Common myeloid progenitor, CD34-positive (primary cell): ENCODE measurements at regions not wholly inside any gene's neighbourhood (a gene's known extent, or its start where the extent isn't known, plus 50 kb on each side); places are given as distances from the start of the nearest gene placed in this dataset.

ENCODE experiments used
- CTCF ChIA-PET: fragments of 350-600 bp; sonication (Branson Sonifier 250); formaldehyde crosslinking; loops from one replicate; lab custom pipeline; 2021; ENCODE audit warnings: antibody characterized with exemption; lab: Charles Lee
- POLR2A ChIA-PET: fragments of 350-600 bp; sonication (Branson Sonifier 250); formaldehyde crosslinking; loops from one replicate; lab custom pipeline; 2021; ENCODE audit warnings: antibody characterized with exemption; lab: Charles Lee
- DNase-seq, 3 donors: peaks; one replicate each; pipeline versions ENCODE4 v3.0.0 to v3.0.0-alpha.2; 2013
- H3K27ac ChIP-seq, 2 experiments: 1 replicate in 1 of 2; 2 replicates in 1 of 2; pipeline ENCODE4 v1.7.0; 2013; ENCODE audit warnings: inconsistent platforms in 2 of 2, low read length in 2 of 2, mild to moderate bottlenecking in 2 of 2, low read depth in 1 of 2, moderate library complexity in 1 of 2; ENCODE audit not compliant: severe bottlenecking in 2 of 2, insufficient read depth in 1 of 2, poor library complexity in 1 of 2
- H3K27me3 ChIP-seq, 5 experiments: replicated peaks in 2 of 5; 1 replicate in 3 of 5; 2 replicates in 2 of 5; pipeline versions ENCODE4 v1.6.1 to v1.7.0; 2013; ENCODE audit warnings: low read length in 4 of 5, mild to moderate bottlenecking in 2 of 5, moderate library complexity in 2 of 5, inconsistent platforms in 1 of 5; ENCODE audit not compliant: insufficient read depth in 5 of 5, control insufficient read depth in 4 of 5
- H3K36me3 ChIP-seq, 4 experiments: 1 replicate in 2 of 4; 2 replicates in 2 of 4; pipeline versions ENCODE4 v1.6.1 to v1.7.0; 2013; ENCODE audit warnings: low read length in 3 of 4, control low read depth in 1 of 4, mild to moderate bottlenecking in 1 of 4; ENCODE audit not compliant: control insufficient read depth in 4 of 4, insufficient read depth in 4 of 4
- H3K4me1 ChIP-seq, 4 experiments: 1 replicate in 3 of 4; 2 replicates in 1 of 4; pipeline versions ENCODE4 v1.6.1 to v1.7.1; 2013; ENCODE audit warnings: low read length in 3 of 4, mild to moderate bottlenecking in 3 of 4, control low read depth in 1 of 4, inconsistent platforms in 1 of 4, moderate library complexity in 1 of 4; ENCODE audit not compliant: control insufficient read depth in 4 of 4, insufficient read depth in 4 of 4; ENCODE audit errors: control extremely low read depth in 1 of 4
- H3K4me3 ChIP-seq, 7 experiments: 1 replicate in 4 of 7; 2 replicates in 3 of 7; pipeline versions ENCODE4 v1.5.1 to v1.7.0; 2013; ENCODE audit warnings: mild to moderate bottlenecking in 7 of 7, low read length in 6 of 7, moderate library complexity in 6 of 7, inconsistent platforms in 2 of 7, low read depth in 2 of 7, control low read depth in 1 of 7; ENCODE audit not compliant: insufficient read depth in 4 of 7, control insufficient read depth in 1 of 7; ENCODE audit errors: extremely low read depth in 1 of 7
- H3K9me3 ChIP-seq, 5 experiments: 1 replicate in 4 of 5; 2 replicates in 1 of 5; pipeline versions ENCODE4 v1.6.1 to v1.7.1; 2013; ENCODE audit warnings: low read length in 4 of 5, mild to moderate bottlenecking in 2 of 5, inconsistent platforms in 1 of 5, low read depth in 1 of 5, moderate library complexity in 1 of 5; ENCODE audit not compliant: control insufficient read depth in 4 of 5, insufficient read depth in 2 of 5; ENCODE audit errors: control extremely low read depth in 1 of 5
- WGBS: methylation state at CpG from one replicate; pipeline ENCODE4 v1.1.5; 2013; ENCODE audit not compliant: insufficient coverage; 5-methylcytosine and 5-hydroxymethylcytosine counted together

DNA sequence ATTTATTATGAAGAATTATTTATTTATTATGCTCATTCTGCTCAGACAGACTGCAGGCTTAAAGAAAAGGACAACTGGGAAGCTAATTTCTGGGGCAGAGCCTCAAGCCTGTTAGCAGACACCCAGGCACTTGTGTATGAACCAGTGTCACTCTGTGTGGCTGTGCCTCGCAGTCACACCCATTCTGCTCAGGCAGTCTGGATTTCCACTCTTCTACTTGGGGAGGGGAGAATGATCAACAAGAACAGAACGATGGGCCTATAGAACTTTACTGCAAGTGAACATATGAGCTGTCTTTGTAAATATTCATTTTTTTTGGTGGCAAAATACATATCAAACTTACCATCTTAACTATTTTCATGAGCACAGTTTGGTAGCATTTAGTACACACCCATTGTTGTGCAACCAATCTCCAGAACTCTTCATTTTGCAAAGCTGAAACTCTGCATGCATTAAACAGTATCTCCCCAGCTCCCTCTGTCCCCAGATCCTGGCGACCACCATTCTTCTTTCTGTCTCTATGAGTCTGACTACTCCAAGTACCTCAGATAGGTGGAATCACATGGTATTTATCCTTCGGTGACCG, 181.7 kb downstream of the NUFIP1 start:
- WGBS, result 100% methylated on average over 2 of the region's 5 CpGs

DNA sequence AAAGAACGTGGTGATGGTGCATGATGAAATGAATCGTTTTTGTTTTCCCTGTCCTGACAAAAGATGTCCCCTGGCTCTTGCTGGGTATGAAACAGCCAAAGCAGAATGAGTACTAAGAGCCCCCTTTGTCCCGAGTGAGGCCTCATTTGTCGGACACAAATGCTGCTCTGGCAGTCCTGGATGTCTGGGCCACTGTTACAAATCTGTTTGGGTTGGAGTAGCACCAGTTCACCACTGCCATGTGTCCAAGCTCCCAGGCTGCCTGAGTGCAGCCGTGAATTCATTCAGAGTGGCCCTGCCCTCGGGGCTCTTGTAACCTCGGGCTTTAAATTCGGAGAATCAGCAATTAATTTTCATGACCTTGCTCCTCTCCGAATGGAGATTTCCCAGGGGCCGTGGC, 182.4 kb downstream of the NUFIP1 start:
- no peaks in the 10 kb centered on the region for H3K36me3 ChIP-seq
- CTCF ChIA-PET, result interaction anchor here (1.4 kb wide), 1 partner anchor 17 kb away, joined by 3 read pairs; no protein-coding TSS in a partner anchor
- H3K27me3 ChIP-seq, result no peaks in the 10 kb centered on the region
- POLR2A ChIA-PET, result no interaction called here
- DNase-seq, result no peak
- no peak overlapping the region for H3K4me3 ChIP-seq
- over 99% methylated on average over 7 of the region's 10 CpGs for WGBS
- H3K27ac ChIP-seq, result no peak overlapping the region
- peaks cover 0 to 15% (median 11%) of the 10 kb centered on the region in 4 experiments for H3K4me1 ChIP-seq
- no peaks in the 10 kb centered on the region for H3K9me3 ChIP-seq

More for the DNA sequence above, 181.7 kb downstream of the NUFIP1 start:
- Histone ChIP-seq H3K36me3 (no peaks in the 10 kb centered on the region), H3K9me3 (no peaks in the 10 kb centered on the region), H3K27ac (no peak overlapping the region), H3K4me1 (peaks cover 0 to 8% (median 4%) of the 10 kb centered on the region in 4 experiments), H3K27me3 (no peaks in the 10 kb centered on the region), H3K4me3 (no peak overlapping the region)
- ChIA-PET POLR2A (no interaction called here), CTCF (interaction anchor here (1.0 to 1.2 kb wide), 2 partner anchors 9 to 13 kb away, joined by 4 read pairs; no protein-coding TSS in a partner anchor)
- DNase-seq, result no peak

DNA sequence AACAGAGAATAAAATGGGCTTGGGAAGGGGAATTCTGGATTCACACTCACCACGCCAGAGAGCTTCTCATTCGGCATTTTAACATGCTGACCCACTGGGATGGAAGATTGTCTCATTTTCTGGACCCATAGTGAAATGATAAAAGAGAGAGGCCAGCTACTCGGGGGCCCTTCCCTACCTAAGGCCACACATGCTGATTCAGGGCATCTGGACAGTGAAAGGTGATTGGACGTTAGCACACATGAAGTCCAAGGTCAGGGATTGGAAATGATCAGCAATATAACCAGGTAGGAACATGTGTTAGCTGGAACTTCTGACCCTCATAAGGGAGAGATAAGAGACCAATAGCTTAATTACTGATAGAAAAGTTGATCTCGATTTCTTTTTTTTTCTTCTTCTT, 183.7 kb downstream of the NUFIP1 start:
- no peak for DNase-seq
- H3K27ac ChIP-seq, result no peak overlapping the region
- H3K4me1 ChIP-seq, result peaks cover 0 to 16% (median 15%) of the 10 kb centered on the region in 4 experiments
- 90% methylated on average over 3 of the region's 5 CpGs for WGBS
- H3K9me3 ChIP-seq, result peaks cover 0 to 4% (median 0%) of the 10 kb centered on the region in 5 experiments
- POLR2A ChIA-PET, result no interaction called here
- H3K4me3 ChIP-seq, result no peak overlapping the region
- H3K27me3 ChIP-seq, result no peaks in the 10 kb centered on the region
- CTCF ChIA-PET, result interaction anchor here (0.6 to 1.4 kb wide), 3 partner anchors 16 to 695 kb away, joined by 3 read pairs; no protein-coding TSS in a partner anchor
- H3K36me3 ChIP-seq, result no peaks in the 10 kb centered on the region

DNA sequence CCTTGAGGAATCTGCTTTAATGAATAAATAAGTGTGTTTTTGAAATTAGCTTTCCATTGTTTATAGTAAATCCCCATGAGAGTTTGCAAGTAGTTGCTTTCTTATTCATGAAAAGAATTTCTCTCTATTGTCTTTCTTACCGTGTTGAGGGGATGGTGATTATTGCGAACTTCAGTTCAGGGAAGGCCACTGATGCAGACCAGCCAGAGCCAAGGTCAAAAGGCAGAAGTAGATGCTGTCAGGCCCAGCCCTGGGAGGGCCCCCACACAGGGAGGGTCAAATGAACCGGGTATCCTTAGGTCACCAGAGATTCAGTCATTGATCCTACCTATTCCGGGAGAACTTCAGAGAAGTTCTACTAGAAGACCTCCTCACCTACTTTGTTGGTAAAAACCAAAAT, 185.9 kb downstream of the NUFIP1 start:
- 96% methylated on average over 3 of the region's 4 CpGs for WGBS
- H3K27me3 ChIP-seq, result no peaks in the 10 kb centered on the region
- peaks cover 0 to 4% (median 0%) of the 10 kb centered on the region in 5 experiments for H3K9me3 ChIP-seq
- peaks cover 0 to 16% (median 13%) of the 10 kb centered on the region in 4 experiments for H3K4me1 ChIP-seq
- DNase-seq, result no peak
- H3K4me3 ChIP-seq, result no peak overlapping the region
- no peaks in the 10 kb centered on the region for H3K36me3 ChIP-seq
- ChIA-PET CTCF (interaction anchor here (1.0 kb wide), 1 partner anchor 35 kb away, joined by 4 read pairs; no protein-coding TSS in a partner anchor), POLR2A (no interaction called here)
- no peak overlapping the region for H3K27ac ChIP-seq

DNA sequence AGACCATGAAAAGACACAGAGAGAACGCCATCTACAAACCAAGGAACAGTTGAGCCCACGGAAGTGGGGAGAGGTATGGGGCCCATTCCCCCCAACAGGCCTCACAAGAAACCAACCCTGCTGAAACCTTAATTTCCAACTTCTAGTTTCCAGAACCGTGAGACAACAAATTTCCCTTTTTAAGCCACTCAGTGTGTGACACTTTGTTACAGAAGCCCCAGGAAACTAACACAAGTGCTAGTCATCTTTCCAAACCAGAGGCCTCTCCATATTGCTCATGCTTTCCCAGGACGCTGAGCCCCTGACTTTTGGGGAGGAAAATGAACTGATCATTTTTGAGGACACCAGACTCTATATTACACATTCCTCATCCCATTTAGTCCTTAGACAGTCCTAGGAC, 186.8 kb downstream of the NUFIP1 start:
- DNase-seq, result peak in 1 of 3 donors; percentile 29
- Histone ChIP-seq H3K27ac (no peak overlapping the region), H3K36me3 (no peaks in the 10 kb centered on the region), H3K9me3 (peaks cover 0 to 4% (median 0%) of the 10 kb centered on the region in 5 experiments), H3K27me3 (no peaks in the 10 kb centered on the region), H3K4me3 (peak overlapping the region in 4 of 7 experiments; percentile 4 to 38 (median 28)), H3K4me1 (peaks cover 0 to 16% (median 13%) of the 10 kb centered on the region in 4 experiments)
- WGBS, result 54% methylated on average over 3 of the region's 4 CpGs
- CTCF ChIA-PET, result no interaction called here
- POLR2A ChIA-PET, result no interaction called here

DNA sequence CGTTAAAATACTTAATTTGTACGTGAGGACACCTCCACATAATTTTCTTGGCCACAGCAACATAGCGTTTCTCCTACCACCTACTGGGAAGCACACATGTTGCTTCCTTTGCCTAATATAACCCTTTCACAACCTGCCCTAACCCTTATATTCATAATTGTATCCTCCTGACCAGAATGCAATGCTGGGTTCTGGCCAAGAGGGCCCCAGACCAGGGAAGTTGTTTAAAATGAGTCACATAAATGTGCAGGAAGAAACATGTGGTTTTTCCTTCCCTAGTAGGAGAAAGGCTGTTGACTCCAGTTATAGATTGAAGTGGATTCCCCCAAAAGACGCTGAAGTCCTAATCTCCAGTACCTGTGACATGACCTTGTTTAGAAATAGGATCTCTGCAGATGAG, 187.3 kb downstream of the NUFIP1 start:
- POLR2A ChIA-PET, result no interaction called here
- Histone ChIP-seq H3K9me3 (peaks cover 0 to 4% (median 0%) of the 10 kb centered on the region in 5 experiments), H3K4me1 (peaks cover 0 to 20% (median 16%) of the 10 kb centered on the region in 4 experiments), H3K36me3 (no peaks in the 10 kb centered on the region), H3K4me3 (peak overlapping the region in 4 of 7 experiments; percentile 4 to 38 (median 28)), H3K27me3 (no peaks in the 10 kb centered on the region), H3K27ac (no peak overlapping the region)
- CTCF ChIA-PET, result no interaction called here
- peak; percentile 32 to 66 (median 57) for DNase-seq
- WGBS, result 42% methylated on average over 4 of the region's 4 CpGs

DNA sequence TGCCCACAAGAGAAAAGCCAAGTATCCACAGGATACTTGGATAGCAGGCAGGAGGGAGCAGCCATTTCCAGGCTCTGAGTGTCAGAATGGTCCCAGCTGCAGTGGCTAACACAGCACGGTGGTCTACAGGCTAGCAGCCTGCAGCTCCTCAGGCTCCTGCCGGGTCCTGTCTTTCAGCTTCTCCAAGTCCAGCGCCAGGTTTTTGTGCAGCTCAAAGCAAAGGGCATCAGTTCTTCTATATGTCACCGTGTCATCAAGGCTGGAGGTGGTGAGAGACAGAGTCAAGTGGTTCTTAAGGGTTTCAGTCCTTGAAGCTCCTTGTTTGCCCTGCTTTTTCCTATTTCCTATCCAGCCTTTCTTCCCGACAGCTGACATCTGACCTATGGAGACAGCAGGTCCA, 188.6 kb downstream of the NUFIP1 start:
- no peak overlapping the region for H3K27ac ChIP-seq
- peaks cover 0 to 4% (median 0%) of the 10 kb centered on the region in 5 experiments for H3K9me3 ChIP-seq
- peaks cover 0 to 21% (median 16%) of the 10 kb centered on the region in 4 experiments for H3K4me1 ChIP-seq
- WGBS, result 100% methylated on average over 4 of the region's 5 CpGs
- ChIA-PET POLR2A (no interaction called here), CTCF (no interaction called here)
- no peaks in the 10 kb centered on the region for H3K27me3 ChIP-seq
- no peaks in the 10 kb centered on the region for H3K36me3 ChIP-seq
- DNase-seq, result no peak
- no peak overlapping the region for H3K4me3 ChIP-seq
